KOPT-K1 (cell line): ENCODE measurements at regions not wholly inside any gene's neighbourhood (a gene's known extent, or its start where the extent isn't known, plus 50 kb on each side); places are given as distances from the start of the nearest gene placed in this dataset.

Experiments
- H3K27ac ChIP-seq: fragments of 200-600 bp; sonication (generic); 2 replicates; pipeline ENCODE4 v1.5.1; 2016; ENCODE audit warnings: antibody characterized with exemption, mild to moderate bottlenecking, low read depth, low read length; ENCODE audit not compliant: poor library complexity, severe bottlenecking
- H3K36me3 ChIP-seq: fragments of 200-600 bp; sonication (generic); 2 replicates; pipeline ENCODE4 v1.5.1; 2017; ENCODE audit warnings: antibody characterized with exemption, mild to moderate bottlenecking, low read length, moderate library complexity; ENCODE audit not compliant: insufficient read depth
- H3K9me3 ChIP-seq: fragments of 200-600 bp; sonication (generic); 2 replicates; pipeline ENCODE4 v1.5.1; 2017; ENCODE audit warnings: antibody characterized with exemption, low read length, mild to moderate bottlenecking; ENCODE audit not compliant: insufficient read depth, poor library complexity, severe bottlenecking

GRCh38 chr11:45048870-45049691 lies 97.4 kb upstream of the PRDM11 start:
- no peaks in the 10 kb centered on the region for H3K9me3 ChIP-seq
- no peak overlapping the region for H3K27ac ChIP-seq
- no peaks in the 10 kb centered on the region for H3K36me3 ChIP-seq

GRCh38 chr11:45050111-45050510 lies 96.3 kb upstream of the PRDM11 start:
- Histone ChIP-seq H3K9me3 (no peaks in the 10 kb centered on the region), H3K27ac (no peak overlapping the region), H3K36me3 (no peaks in the 10 kb centered on the region)

- H3K9me3 ChIP-seq: no peaks in the 10 kb centered on the region
- no peak overlapping the region for H3K27ac ChIP-seq
These were observed 94.8 kb upstream of the PRDM11 start for GRCh38 chr11:45051621-45052020.

GRCh38 chr11:45052361-45052760 lies 94.1 kb upstream of the PRDM11 start:
- Histone ChIP-seq H3K27ac (no peak overlapping the region), H3K9me3 (no peaks in the 10 kb centered on the region), H3K36me3 (no peaks in the 10 kb centered on the region)

More at GRCh38 chr11:45051621-45052020, 94.8 kb upstream of the PRDM11 start:
- H3K36me3 ChIP-seq: no peaks in the 10 kb centered on the region

GRCh38 chr11:45053736-45054446 lies 92.5 kb upstream of the PRDM11 start:
- no peak overlapping the region for H3K27ac ChIP-seq
- no peaks in the 10 kb centered on the region for H3K36me3 ChIP-seq
- no peaks in the 10 kb centered on the region for H3K9me3 ChIP-seq

GRCh38 chr11:45054956-45055355 lies 91.5 kb upstream of the PRDM11 start:
- no peaks in the 10 kb centered on the region for H3K36me3 ChIP-seq
- H3K9me3 ChIP-seq: no peaks in the 10 kb centered on the region
- H3K27ac ChIP-seq: no peak overlapping the region

- no peak overlapping the region for H3K27ac ChIP-seq
- H3K36me3 ChIP-seq: no peaks in the 10 kb centered on the region
- H3K9me3 ChIP-seq: no peaks in the 10 kb centered on the region
These were observed 89.9 kb upstream of the PRDM11 start for GRCh38 chr11:45056529-45056928.

- no peak overlapping the region for H3K27ac ChIP-seq
- no peaks in the 10 kb centered on the region for H3K36me3 ChIP-seq
These were observed 88.3 kb upstream of the PRDM11 start for GRCh38 chr11:45057938-45058646.

GRCh38 chr11:45058647-45058950 lies 87.8 kb upstream of the PRDM11 start:
- no peaks in the 10 kb centered on the region for H3K36me3 ChIP-seq
- H3K27ac ChIP-seq: no peak overlapping the region
- peaks cover 2% of the 10 kb centered on the region for H3K9me3 ChIP-seq

More at GRCh38 chr11:45057938-45058646, 88.3 kb upstream of the PRDM11 start:
- no peaks in the 10 kb centered on the region for H3K9me3 ChIP-seq

GRCh38 chr11:45060707-45061106 lies 85.7 kb upstream of the PRDM11 start:
- Histone ChIP-seq H3K9me3 (peaks cover 20% of the 10 kb centered on the region), H3K27ac (no peak overlapping the region), H3K36me3 (no peaks in the 10 kb centered on the region)

- H3K9me3 ChIP-seq: peaks cover 24% of the 10 kb centered on the region
- no peak overlapping the region for H3K27ac ChIP-seq
- H3K36me3 ChIP-seq: no peaks in the 10 kb centered on the region
These were observed 84.8 kb upstream of the PRDM11 start for GRCh38 chr11:45061641-45062040.

GRCh38 chr11:45062115-45062514 lies 84.3 kb upstream of the PRDM11 start:
- Histone ChIP-seq H3K27ac (no peak overlapping the region), H3K36me3 (no peaks in the 10 kb centered on the region), H3K9me3 (peaks cover 29% of the 10 kb centered on the region)

GRCh38 chr11:45062974-45063635 lies 83.3 kb upstream of the PRDM11 start:
- H3K27ac ChIP-seq: no peak overlapping the region
- H3K36me3 ChIP-seq: no peaks in the 10 kb centered on the region
- H3K9me3 ChIP-seq: peaks cover 31% of the 10 kb centered on the region

- Histone ChIP-seq H3K27ac (no peak overlapping the region), H3K36me3 (no peaks in the 10 kb centered on the region), H3K9me3 (peaks cover 31% of the 10 kb centered on the region)
These were observed 82.8 kb upstream of the PRDM11 start for GRCh38 chr11:45063669-45064068.

GRCh38 chr11:45067966-45068365 lies 78.5 kb upstream of the PRDM11 start:
- no peaks in the 10 kb centered on the region for H3K36me3 ChIP-seq
- H3K9me3 ChIP-seq: peaks cover 31% of the 10 kb centered on the region
- H3K27ac ChIP-seq: no peak overlapping the region
